GM19023 (cell line): ENCODE measurements at regions not wholly inside any gene's neighbourhood (a gene's known extent, or its start where the extent isn't known, plus 50 kb on each side); places are given as distances from the start of the nearest gene placed in this dataset.

Experiments used
- ATAC-seq: cut with Tn5 transposase; IDR thresholded peaks from one replicate; pipeline ENCODE4 v1.9.1; 2021; ENCODE audit warnings: mild to moderate bottlenecking, moderate library complexity; ENCODE audit not compliant: unreplicated experiment

GRCh38 chr2:128523457-128523856 lies 204.8 kb upstream of the HS6ST1 start:
- no peak for ATAC-seq

- ATAC-seq: no peak
Measured at GRCh38 chr2:128524183-128524582, 205.5 kb upstream of the HS6ST1 start.

GRCh38 chr2:128525653-128526052 lies 207.0 kb upstream of the HS6ST1 start:
- no peak for ATAC-seq

GRCh38 chr2:128526455-128526976 lies 207.8 kb upstream of the HS6ST1 start:
- no peak for ATAC-seq

- no peak for ATAC-seq
Measured at GRCh38 chr2:128528133-128528532, 209.5 kb upstream of the HS6ST1 start.

- no peak for ATAC-seq
Measured at GRCh38 chr2:128530025-128530573, 211.4 kb upstream of the HS6ST1 start.

GRCh38 chr2:128531856-128532255 lies 213.2 kb upstream of the HS6ST1 start:
- no peak for ATAC-seq

GRCh38 chr2:128533101-128533500 lies 214.4 kb upstream of the HS6ST1 start:
- ATAC-seq: no peak

- ATAC-seq: no peak
Measured at GRCh38 chr2:128534688-128535392, 216.2 kb upstream of the HS6ST1 start.

GRCh38 chr2:128535953-128536352 lies 217.3 kb upstream of the HS6ST1 start:
- no peak for ATAC-seq

- no peak for ATAC-seq
Measured at GRCh38 chr2:128536925-128537620, 218.4 kb upstream of the HS6ST1 start.

- ATAC-seq: no peak
Measured at GRCh38 chr2:128537646-128538045, 219.0 kb upstream of the HS6ST1 start.

GRCh38 chr2:128538396-128538795 lies 219.7 kb upstream of the HS6ST1 start:
- ATAC-seq: no peak

GRCh38 chr2:128540670-128541069 lies 222.0 kb upstream of the HS6ST1 start:
- no peak for ATAC-seq

GRCh38 chr2:128541448-128541847 lies 222.8 kb upstream of the HS6ST1 start:
- no peak for ATAC-seq

GRCh38 chr2:128543036-128543435 lies 224.4 kb upstream of the HS6ST1 start:
- no peak for ATAC-seq

GRCh38 chr2:128543646-128544045 lies 225.0 kb upstream of the HS6ST1 start:
- ATAC-seq: no peak

- no peak for ATAC-seq
Measured at GRCh38 chr2:128544321-128545037, 225.8 kb upstream of the HS6ST1 start.

- ATAC-seq: no peak
Measured at GRCh38 chr2:128545085-128545484, 226.4 kb upstream of the HS6ST1 start.

GRCh38 chr2:128545829-128546228 lies 227.2 kb upstream of the HS6ST1 start:
- no peak for ATAC-seq

GRCh38 chr2:128547667-128548066 lies 229.0 kb upstream of the HS6ST1 start:
- no peak for ATAC-seq
